ENCODE measurements at regions not wholly inside any gene's neighbourhood (a gene's known extent, or its start where the extent isn't known, plus 50 kb on each side); places are given as distances from the start of the nearest gene placed in this dataset.

GRCh38 chr17:34788696-34789095, 172.6 kb downstream of the CCT6B start:
- TF ChIP-seq CTCF (conservative IDR thresholded peaks at IDR 0.05; ENCODE audit: low read depth, low read length) (no peak), EZH2 (IDR thresholded peaks at IDR 0.05; ENCODE audit: borderline replicate concordance, low read depth, low read length, poor library complexity, severe bottlenecking) (no peak)

All from A673 (cell line).